Loucy (cell line): ENCODE measurements at regions not wholly inside any gene's neighbourhood (a gene's known extent, or its start where the extent isn't known, plus 50 kb on each side); places are given as distances from the start of the nearest gene placed in this dataset.

Experiments
- CTCF ChIP-seq: fragments of 200-600 bp; sonication (generic); conservative IDR thresholded peaks from 2 replicates; pipeline ENCODE4 v1.5.1; 2014; ENCODE audit warnings: mild to moderate bottlenecking, antibody characterized with exemption, low read length
- EZH2phosphoT487 ChIP-seq: fragments of 200-600 bp; IDR thresholded peaks from 2 replicates; pipeline ENCODE4 v1.6.1; 2018; ENCODE audit warnings: antibody characterized with exemption, mild to moderate bottlenecking, moderate library complexity, borderline replicate concordance

- TF ChIP-seq CTCF = no peak
- no peak for TF ChIP-seq EZH2phosphoT487
These were observed 343.9 kb upstream of the DPYD start for GRCh38 chr1:98264727-98265126.
